ENCODE measurements at regions not wholly inside any gene's neighbourhood (a gene's known extent, or its start where the extent isn't known, plus 50 kb on each side); places are given as distances from the start of the nearest gene placed in this dataset.
"Not testable (repeated sequence)": the region's sequence is repeated elsewhere in the genome, so short reads cannot be mapped to it uniquely, and the experiment has no call there.

- Mint-ChIP-seq H3K36me3 (ENCODE audit: low read depth) (no peaks in the 10 kb centered on the region), H3K27me3 (peaks cover 6% of the 10 kb centered on the region), H3K4me1 (ENCODE audit: low read depth) (peaks cover 5% of the 10 kb centered on the region), H3K4me3 (no peak overlapping the region), H3K27ac (no peak overlapping the region), H3K9me3 (peaks cover 1% of the 10 kb centered on the region)
- POLR2A ChIA-PET = no interaction called here
- CTCF ChIA-PET = no interaction called here
- DNase-seq (no peak), ATAC-seq (no peak)
- TF ChIP-seq, protein P1, sequence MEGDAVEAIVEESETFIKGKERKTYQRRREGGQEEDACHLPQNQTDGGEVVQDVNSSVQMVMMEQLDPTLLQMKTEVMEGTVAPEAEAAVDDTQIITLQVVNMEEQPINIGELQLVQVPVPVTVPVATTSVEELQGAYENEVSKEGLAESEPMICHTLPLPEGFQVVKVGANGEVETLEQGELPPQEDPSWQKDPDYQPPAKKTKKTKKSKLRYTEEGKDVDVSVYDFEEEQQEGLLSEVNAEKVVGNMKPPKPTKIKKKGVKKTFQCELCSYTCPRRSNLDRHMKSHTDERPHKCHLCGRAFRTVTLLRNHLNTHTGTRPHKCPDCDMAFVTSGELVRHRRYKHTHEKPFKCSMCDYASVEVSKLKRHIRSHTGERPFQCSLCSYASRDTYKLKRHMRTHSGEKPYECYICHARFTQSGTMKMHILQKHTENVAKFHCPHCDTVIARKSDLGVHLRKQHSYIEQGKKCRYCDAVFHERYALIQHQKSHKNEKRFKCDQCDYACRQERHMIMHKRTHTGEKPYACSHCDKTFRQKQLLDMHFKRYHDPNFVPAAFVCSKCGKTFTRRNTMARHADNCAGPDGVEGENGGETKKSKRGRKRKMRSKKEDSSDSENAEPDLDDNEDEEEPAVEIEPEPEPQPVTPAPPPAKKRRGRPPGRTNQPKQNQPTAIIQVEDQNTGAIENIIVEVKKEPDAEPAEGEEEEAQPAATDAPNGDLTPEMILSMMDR (IDR thresholded peaks at IDR 0.05) = no peak
- intact Hi-C loops (cut with micrococcal nuclease) = no loop called here
These were observed 94.4 kb upstream of the BASP1 start for GRCh38 chr5:17123010-17123409.

DNA sequence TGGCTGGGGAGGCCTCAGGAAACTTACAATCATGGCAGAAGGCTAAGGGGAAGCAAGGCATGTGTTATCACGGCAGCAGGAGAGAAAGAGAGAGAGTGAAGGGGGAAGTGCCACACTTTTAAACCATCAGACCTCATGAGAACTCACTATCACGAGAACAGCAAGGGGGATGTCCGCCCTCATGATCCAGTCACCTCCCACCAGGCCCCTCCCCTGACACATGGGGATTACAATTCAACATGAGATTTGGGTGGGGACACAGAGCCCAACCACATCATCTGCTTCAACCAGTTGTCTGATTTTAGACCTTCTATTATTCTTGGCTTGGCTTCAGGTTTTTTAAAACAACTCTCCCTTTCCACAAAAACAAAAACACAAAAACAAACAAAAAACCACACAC lies 93.7 kb upstream of the BASP1 start:
- DNase-seq; H3K4me1 Mint-ChIP-seq (ENCODE audit: low read depth); ATAC-seq; H3K36me3 Mint-ChIP-seq (ENCODE audit: low read depth); H3K9me3 Mint-ChIP-seq; H3K27me3 Mint-ChIP-seq; H3K27ac Mint-ChIP-seq; H3K4me3 Mint-ChIP-seq; CTCF ChIA-PET; intact Hi-C loops (cut with micrococcal nuclease); POLR2A ChIA-PET: not testable (repeated sequence)

GRCh38 chr5:17127743-17128231 lies 89.6 kb upstream of the BASP1 start:
- TF ChIP-seq, protein P1 (IDR thresholded peaks at IDR 0.05) = no peak
- CTCF ChIA-PET = no interaction called here
- Mint-ChIP-seq H3K9me3 (peaks cover 1% of the 10 kb centered on the region), H3K36me3 (ENCODE audit: low read depth) (no peaks in the 10 kb centered on the region), H3K4me3 (no peak overlapping the region), H3K27me3 (peaks cover 8% of the 10 kb centered on the region), H3K27ac (no peak overlapping the region), H3K4me1 (ENCODE audit: low read depth) (peaks cover 4% of the 10 kb centered on the region)
- intact Hi-C loops (cut with micrococcal nuclease) = no loop called here
- POLR2A ChIA-PET = no interaction called here
- DNase-seq = no peak
- no peak for ATAC-seq

GRCh38 chr5:17129093-17129849 lies 88.2 kb upstream of the BASP1 start:
- intact Hi-C loops (cut with micrococcal nuclease) = no loop called here
- H3K4me1 Mint-ChIP-seq (ENCODE audit: low read depth) = peaks cover 4% of the 10 kb centered on the region
- ATAC-seq (no peak), DNase-seq (no peak)
- H3K27me3 Mint-ChIP-seq = peaks cover 8% of the 10 kb centered on the region
- POLR2A ChIA-PET = no interaction called here
- CTCF ChIA-PET = no interaction called here
- TF ChIP-seq, protein P1 (IDR thresholded peaks at IDR 0.05) = no peak
- H3K27ac Mint-ChIP-seq = no peak overlapping the region
- H3K36me3 Mint-ChIP-seq (ENCODE audit: low read depth) = no peaks in the 10 kb centered on the region
- H3K9me3 Mint-ChIP-seq = no peaks in the 10 kb centered on the region
- H3K4me3 Mint-ChIP-seq = no peak overlapping the region

DNA sequence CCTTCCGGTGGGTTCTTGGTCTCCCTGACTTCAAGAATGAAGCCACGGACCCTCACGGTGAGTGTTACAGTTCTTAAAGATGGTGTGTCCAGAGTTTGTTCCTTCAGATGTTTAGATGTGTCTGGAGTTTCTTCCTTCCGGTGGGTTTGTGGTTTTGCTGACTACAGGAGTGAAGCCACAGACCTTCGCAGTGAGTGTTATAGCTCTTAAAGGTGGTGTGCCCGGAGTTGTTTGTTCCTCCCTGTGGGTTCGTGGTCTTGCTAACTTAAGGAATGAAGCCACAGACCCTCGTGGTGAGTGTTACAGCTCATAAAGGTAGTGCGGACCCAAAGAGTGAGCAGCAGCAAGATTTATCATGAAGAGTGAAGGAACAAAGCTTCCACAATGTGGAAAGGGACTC lies 87.1 kb upstream of the BASP1 start:
- H3K27me3 Mint-ChIP-seq; H3K36me3 Mint-ChIP-seq (ENCODE audit: low read depth); H3K27ac Mint-ChIP-seq; H3K4me1 Mint-ChIP-seq (ENCODE audit: low read depth); intact Hi-C loops (cut with micrococcal nuclease); H3K4me3 Mint-ChIP-seq; ATAC-seq; H3K9me3 Mint-ChIP-seq; POLR2A ChIA-PET: not testable (repeated sequence)
- CTCF ChIA-PET = interaction anchor here (2.3 kb wide), 2 partner anchors 16 to 197 kb away, joined by 6 to 9 read pairs; no protein-coding TSS in a partner anchor
- peak; percentile 8 for DNase-seq

- intact Hi-C loops (cut with micrococcal nuclease) = no loop called here
- TF ChIP-seq, protein P1 (IDR thresholded peaks at IDR 0.05) = peak; percentile 75
- Mint-ChIP-seq H3K36me3 (ENCODE audit: low read depth) (no peaks in the 10 kb centered on the region), H3K27me3 (peaks cover 8% of the 10 kb centered on the region), H3K4me3 (no peak overlapping the region), H3K9me3 (no peaks in the 10 kb centered on the region), H3K27ac (no peak overlapping the region), H3K4me1 (ENCODE audit: low read depth) (peaks cover 4% of the 10 kb centered on the region)
- ChIA-PET POLR2A (no interaction called here), CTCF (interaction anchor here (0.7 to 3.0 kb wide), 19 partner anchors 9 to 643 kb away, joined by 3 to 17 read pairs (median 3); no protein-coding TSS in a partner anchor)
- no peak for ATAC-seq
- no peak for DNase-seq
These were observed 84.9 kb upstream of the BASP1 start for GRCh38 chr5:17132444-17133083.

Data from activated CD8-positive, alpha-beta T cell treated with anti-CD3 and anti-CD28 coated beads for 36 hours (primary cell).